PC-3 (cell line): ENCODE measurements at regions not wholly inside any gene's neighbourhood (a gene's known extent, or its start where the extent isn't known, plus 50 kb on each side); places are given as distances from the start of the nearest gene placed in this dataset.
"Not testable (repeated sequence)": the region's sequence is repeated elsewhere in the genome, so short reads cannot be mapped to it uniquely, and the experiment has no call there.

Experiments
- ATAC-seq: fragments of 200-7000 bp; cut with Tn5 transposase; 2 replicates; pipeline ENCODE4 v1.9.1; 2020; ENCODE audit warnings: mild to moderate bottlenecking, moderate library complexity
- BruUV-seq: library from RNA; stranded (reverse); fragments of 400-500 nt; replicated peaks from 2 replicates; lab custom pipeline; 2021; lab: Mats Ljungman, UMichigan
- CTCF ChIA-PET: fragments of 300-600 bp; sonication (Branson Sonifier 250); formaldehyde crosslinking; loops from one replicate; lab custom pipeline; 2022; ENCODE audit warnings: antibody characterized with exemption; lab: Charles Lee
- POLR2A ChIA-PET: fragments of 300-600 bp; sonication (Branson Sonifier 250); formaldehyde crosslinking; loops from one replicate; lab custom pipeline; 2022; ENCODE audit warnings: antibody characterized with exemption; ENCODE audit not compliant: unreplicated experiment; lab: Charles Lee
- DNase-seq: peaks from one replicate; pipeline ENCODE4 v3.0.0-alpha.2; 2015
- H2AFZ ChIP-seq: fragments of 300-600 bp; sonication (generic); 2 replicates; pipeline ENCODE4 v1.6.0; 2016; ENCODE audit warnings: antibody characterized with exemption, low read length
- H3F3A ChIP-seq: fragments of 300-600 bp; sonication (generic); one replicate; pipeline ENCODE4 v1.6.0; 2017; ENCODE audit warnings: antibody characterized with exemption, low read length, control low read depth, mild to moderate bottlenecking; ENCODE audit not compliant: unreplicated experiment
- H3K27ac ChIP-seq: fragments of 300-600 bp; sonication (generic); 2 replicates; pipeline ENCODE4 v1.5.1; 2016; ENCODE audit warnings: mild to moderate bottlenecking, low read length
- H3K27me3 ChIP-seq: fragments of 300-600 bp; sonication (generic); 2 replicates; pipeline ENCODE4 v1.6.1; 2016; ENCODE audit warnings: low read length, mixed read lengths
- H3K36me3 ChIP-seq: fragments of 300-600 bp; sonication (generic); 2 replicates; pipeline ENCODE4 v1.6.1; 2016; ENCODE audit warnings: low read depth, mixed run types, low read length, mixed read lengths
- H3K4me1 ChIP-seq: fragments of 300-600 bp; sonication (generic); 2 replicates; pipeline ENCODE4 v1.5.1; 2016; ENCODE audit warnings: low read length; ENCODE audit not compliant: insufficient read depth
- H3K4me2 ChIP-seq: fragments of 300-600 bp; sonication (generic); 2 replicates; pipeline ENCODE4 v1.6.0; 2016; ENCODE audit warnings: low read length
- H3K4me3 ChIP-seq: fragments of 300-600 bp; sonication (generic); 2 replicates; pipeline ENCODE4 v1.5.1; 2016; ENCODE audit warnings: mild to moderate bottlenecking, low read length, mixed read lengths
- H3K79me2 ChIP-seq: fragments of 300-600 bp; sonication (generic); 2 replicates; pipeline ENCODE4 v1.6.1; 2017; ENCODE audit warnings: low read length, mixed read lengths
- H3K9ac ChIP-seq: fragments of 300-600 bp; sonication (generic); 2 replicates; pipeline ENCODE4 v1.6.0; 2016; ENCODE audit warnings: mild to moderate bottlenecking, low read length
- H3K9me2 ChIP-seq: fragments of 300-600 bp; sonication (generic); replicated peaks from 2 replicates; pipeline ENCODE4 v1.6.1; 2016; ENCODE audit warnings: mixed run types, low read length, mixed read lengths
- H3K9me3 ChIP-seq: fragments of 300-600 bp; sonication (generic); 2 replicates; pipeline ENCODE4 v1.6.1; 2016; ENCODE audit warnings: low read length, mixed read lengths
- H4K20me1 ChIP-seq: fragments of 300-600 bp; sonication (generic); 2 replicates; pipeline ENCODE4 v1.6.1; 2016; ENCODE audit warnings: low read length, mixed read lengths
- EZH2 ChIP-seq: fragments of 300-600 bp; sonication (generic); IDR thresholded peaks from one replicate; pipeline ENCODE4 v1.6.1; 2017; ENCODE audit warnings: antibody characterized with exemption, mild to moderate bottlenecking, low read length; ENCODE audit not compliant: unreplicated experiment
- EZH2phosphoT487 ChIP-seq: fragments of 300-600 bp; sonication (generic); IDR thresholded peaks from 2 replicates; pipeline ENCODE4 v1.6.1; 2018; ENCODE audit warnings: mild to moderate bottlenecking, antibody characterized with exemption, low read length, borderline replicate concordance
- intact Hi-C: fragments of 100-400 bp; cut with micrococcal nuclease; formaldehyde crosslinking; loops from 2 replicates; pipeline ENCODE4 v1.9.0; 2023
- TF ChIP-seq, protein P1 (sequence below): fragments of 300-600 bp; sonication (generic); conservative IDR thresholded peaks from 2 replicates; pipeline ENCODE4 v1.5.1; 2017; ENCODE audit warnings: antibody characterized with exemption, low read depth, mild to moderate bottlenecking, low read length

DNA sequence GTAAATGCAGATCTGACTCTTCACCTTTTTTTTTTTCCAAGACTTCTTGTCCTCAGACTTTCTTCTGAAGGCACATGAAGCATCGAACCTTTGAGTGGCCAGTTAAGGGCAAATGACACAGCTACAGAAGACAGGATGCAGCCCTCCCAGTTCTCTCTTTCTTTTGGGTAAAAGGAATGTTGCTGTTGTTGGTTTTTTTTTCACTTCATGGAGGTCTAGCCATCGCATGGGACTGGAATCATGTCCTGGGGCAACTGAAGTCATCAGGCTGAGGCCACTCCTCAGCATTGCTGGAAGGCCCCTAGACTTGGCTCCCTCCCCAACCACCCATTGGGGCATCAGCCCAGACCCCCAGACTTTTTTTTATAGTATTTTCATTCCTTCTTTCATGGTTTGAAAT, 896.5 kb downstream of the SORCS1 start:
- ATAC-seq (no peak), DNase-seq (no peak)
- POLR2A ChIA-PET: no interaction called here
- intact Hi-C loops: no loop called here
- H4K20me1 ChIP-seq: no peaks in the 10 kb centered on the region
- no peak for TF ChIP-seq EZH2phosphoT487
- TF ChIP-seq, protein P1, sequence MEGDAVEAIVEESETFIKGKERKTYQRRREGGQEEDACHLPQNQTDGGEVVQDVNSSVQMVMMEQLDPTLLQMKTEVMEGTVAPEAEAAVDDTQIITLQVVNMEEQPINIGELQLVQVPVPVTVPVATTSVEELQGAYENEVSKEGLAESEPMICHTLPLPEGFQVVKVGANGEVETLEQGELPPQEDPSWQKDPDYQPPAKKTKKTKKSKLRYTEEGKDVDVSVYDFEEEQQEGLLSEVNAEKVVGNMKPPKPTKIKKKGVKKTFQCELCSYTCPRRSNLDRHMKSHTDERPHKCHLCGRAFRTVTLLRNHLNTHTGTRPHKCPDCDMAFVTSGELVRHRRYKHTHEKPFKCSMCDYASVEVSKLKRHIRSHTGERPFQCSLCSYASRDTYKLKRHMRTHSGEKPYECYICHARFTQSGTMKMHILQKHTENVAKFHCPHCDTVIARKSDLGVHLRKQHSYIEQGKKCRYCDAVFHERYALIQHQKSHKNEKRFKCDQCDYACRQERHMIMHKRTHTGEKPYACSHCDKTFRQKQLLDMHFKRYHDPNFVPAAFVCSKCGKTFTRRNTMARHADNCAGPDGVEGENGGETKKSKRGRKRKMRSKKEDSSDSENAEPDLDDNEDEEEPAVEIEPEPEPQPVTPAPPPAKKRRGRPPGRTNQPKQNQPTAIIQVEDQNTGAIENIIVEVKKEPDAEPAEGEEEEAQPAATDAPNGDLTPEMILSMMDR: no peak
- no peak for TF ChIP-seq EZH2
- H3K4me2 ChIP-seq: no peak overlapping the region
- no peaks in the 10 kb centered on the region for H3K36me3 ChIP-seq
- CTCF ChIA-PET: no interaction called here
- no peak overlapping the region for H3K4me3 ChIP-seq
- no peaks in the 10 kb centered on the region for H3K9me2 ChIP-seq
- H3K79me2 ChIP-seq: no peaks in the 10 kb centered on the region
- H3K27ac ChIP-seq: no peak overlapping the region
- no peak overlapping the region for H3K9ac ChIP-seq
- H2AFZ ChIP-seq: no peak overlapping the region
- no peaks in the 10 kb centered on the region for H3K9me3 ChIP-seq
- no peaks in the 10 kb centered on the region for H3K27me3 ChIP-seq
- BruUV-seq: no TSS peak
- H3F3A ChIP-seq: no peaks in the 10 kb centered on the region
- no peaks in the 10 kb centered on the region for H3K4me1 ChIP-seq

DNA sequence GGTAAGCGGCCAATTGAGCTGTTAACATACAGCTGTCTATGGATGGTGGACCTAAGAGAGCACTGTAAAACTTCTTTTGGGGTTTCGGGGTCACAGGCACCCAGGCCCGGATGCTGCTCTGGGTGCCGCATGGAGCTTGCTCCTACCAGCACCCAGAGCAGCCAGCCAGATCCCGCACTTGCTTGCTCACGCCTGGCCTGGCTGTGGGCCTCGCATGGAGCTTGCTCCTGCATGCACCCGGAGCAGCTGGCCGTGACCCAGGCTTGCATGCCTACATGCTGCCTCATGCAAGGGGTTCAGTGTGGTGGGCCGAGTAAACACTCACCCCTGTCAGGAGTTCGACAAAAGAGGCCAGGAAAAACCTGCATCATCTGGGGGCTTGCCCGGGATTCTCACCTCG, 896.9 kb downstream of the SORCS1 start:
- CTCF ChIA-PET: no interaction called here
- Histone ChIP-seq H3F3A (no peaks in the 10 kb centered on the region), H3K9me3 (no peaks in the 10 kb centered on the region), H3K79me2 (no peaks in the 10 kb centered on the region), H3K9me2 (no peaks in the 10 kb centered on the region), H3K27ac (no peak overlapping the region), H3K9ac (no peak overlapping the region), H2AFZ (no peak overlapping the region), H3K4me1 (no peaks in the 10 kb centered on the region), H3K27me3 (no peaks in the 10 kb centered on the region), H4K20me1 (no peaks in the 10 kb centered on the region), H3K36me3 (no peaks in the 10 kb centered on the region), H3K4me3 (no peak overlapping the region), H3K4me2 (no peak overlapping the region)
- POLR2A ChIA-PET: no interaction called here
- intact Hi-C loops: no loop called here
- no peak for TF ChIP-seq EZH2
- TF ChIP-seq, protein P1: no peak
- no peak for TF ChIP-seq EZH2phosphoT487
- DNase-seq (no peak), ATAC-seq (no peak)
- no TSS peak for BruUV-seq

DNA sequence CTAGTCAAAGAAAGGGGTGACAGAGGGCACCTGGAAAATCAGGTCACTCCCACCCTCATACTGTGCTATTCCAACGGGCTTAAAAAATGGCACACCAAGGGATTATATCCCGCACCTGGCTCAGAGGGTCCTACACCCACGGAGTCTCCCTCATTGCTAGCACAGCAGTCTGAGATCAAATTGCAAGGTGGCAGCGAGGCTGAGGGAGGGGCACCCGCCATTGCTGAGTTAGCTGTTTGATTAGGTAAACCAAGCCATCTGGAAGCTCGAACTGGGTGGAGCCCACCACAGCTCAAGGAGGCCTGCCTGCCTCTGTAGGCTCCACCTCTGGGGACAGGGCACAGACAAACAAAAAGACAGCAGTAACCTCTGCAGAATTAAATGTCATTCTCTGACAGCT, 907.1 kb downstream of the SORCS1 start:
- POLR2A ChIA-PET, H3K36me3 ChIP-seq, H3K9ac ChIP-seq: not testable (repeated sequence)

More for the DNA sequence above, 907.1 kb downstream of the SORCS1 start:
- BruUV-seq, H3K4me3 ChIP-seq, H3K4me1 ChIP-seq, CTCF ChIA-PET, H3K27me3 ChIP-seq, DNase-seq, H3K4me2 ChIP-seq, H3K27ac ChIP-seq, H3K9me3 ChIP-seq, ATAC-seq, H3K79me2 ChIP-seq, H4K20me1 ChIP-seq, intact Hi-C loops, H2AFZ ChIP-seq, H3K9me2 ChIP-seq, H3F3A ChIP-seq: not testable (repeated sequence)
